ENCODE measurements at regions not wholly inside any gene's neighbourhood (a gene's known extent, or its start where the extent isn't known, plus 50 kb on each side); places are given as distances from the start of the nearest gene placed in this dataset.

GRCh38 chr4:126756050-126756829 lies 876.5 kb upstream of the INTU start:
- TF ChIP-seq CTCF (IDR thresholded peaks at IDR 0.05), result no peak
- TF ChIP-seq ZFX (IDR thresholded peaks at IDR 0.05; ENCODE audit: borderline replicate concordance), result no peak

Data from 22Rv1 (cell line).